ENCODE measurements at regions not wholly inside any gene's neighbourhood (a gene's known extent, or its start where the extent isn't known, plus 50 kb on each side); places are given as distances from the start of the nearest gene placed in this dataset.

GRCh38 chr5:125722550-125722949 is 700.7 kb upstream of the GRAMD2B start:
- no peaks in the 10 kb centered on the region for H3K9me3 Mint-ChIP-seq
- WGBS, 2 experiments (ENCODE audit: insufficient coverage in 1 of 2, insufficient read length in 1 of 2), result no CpG with 5 or more reads among the region's 1 CpG
- no peaks in the 10 kb centered on the region for H3K36me3 ChIP-seq (ENCODE audit: control insufficient read depth, insufficient read depth, low read length)
- no peak overlapping the region for H3K27ac ChIP-seq (ENCODE audit: low read depth, low read length)
- H3K27ac Mint-ChIP-seq, result no peak overlapping the region
- H3K4me3 ChIP-seq (ENCODE audit: low read length), result no peak overlapping the region
- no peaks in the 10 kb centered on the region for H3K9me3 ChIP-seq (ENCODE audit: control insufficient read depth, low read length)
- H3K4me1 Mint-ChIP-seq, result no peaks in the 10 kb centered on the region
- no peaks in the 10 kb centered on the region for H3K27me3 ChIP-seq (ENCODE audit: control insufficient read depth, insufficient read depth, low read length, poor library complexity, severe bottlenecking)
- DNase-seq, result no peak
- TF ChIP-seq, protein P1, sequence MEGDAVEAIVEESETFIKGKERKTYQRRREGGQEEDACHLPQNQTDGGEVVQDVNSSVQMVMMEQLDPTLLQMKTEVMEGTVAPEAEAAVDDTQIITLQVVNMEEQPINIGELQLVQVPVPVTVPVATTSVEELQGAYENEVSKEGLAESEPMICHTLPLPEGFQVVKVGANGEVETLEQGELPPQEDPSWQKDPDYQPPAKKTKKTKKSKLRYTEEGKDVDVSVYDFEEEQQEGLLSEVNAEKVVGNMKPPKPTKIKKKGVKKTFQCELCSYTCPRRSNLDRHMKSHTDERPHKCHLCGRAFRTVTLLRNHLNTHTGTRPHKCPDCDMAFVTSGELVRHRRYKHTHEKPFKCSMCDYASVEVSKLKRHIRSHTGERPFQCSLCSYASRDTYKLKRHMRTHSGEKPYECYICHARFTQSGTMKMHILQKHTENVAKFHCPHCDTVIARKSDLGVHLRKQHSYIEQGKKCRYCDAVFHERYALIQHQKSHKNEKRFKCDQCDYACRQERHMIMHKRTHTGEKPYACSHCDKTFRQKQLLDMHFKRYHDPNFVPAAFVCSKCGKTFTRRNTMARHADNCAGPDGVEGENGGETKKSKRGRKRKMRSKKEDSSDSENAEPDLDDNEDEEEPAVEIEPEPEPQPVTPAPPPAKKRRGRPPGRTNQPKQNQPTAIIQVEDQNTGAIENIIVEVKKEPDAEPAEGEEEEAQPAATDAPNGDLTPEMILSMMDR (conservative IDR thresholded peaks at IDR 0.05), result no peak
- H3K9ac ChIP-seq (ENCODE audit: extremely low read depth, low read length, poor library complexity, severe bottlenecking), result no peak overlapping the region
- H3K4me1 ChIP-seq (ENCODE audit: control insufficient read depth, insufficient read depth, low read length), result no peaks in the 10 kb centered on the region
- no peaks in the 10 kb centered on the region for H3K27me3 Mint-ChIP-seq (ENCODE audit: insufficient read depth)
- no peaks in the 10 kb centered on the region for H3K36me3 Mint-ChIP-seq (ENCODE audit: low read depth)
- H3K4me3 Mint-ChIP-seq, result no peak overlapping the region

GRCh38 chr5:125725691-125726090 is 697.5 kb upstream of the GRAMD2B start:
- Histone ChIP-seq H3K27ac (ENCODE audit: low read depth, low read length) (no peak overlapping the region), H3K9me3 (ENCODE audit: control insufficient read depth, low read length) (no peaks in the 10 kb centered on the region), H3K36me3 (ENCODE audit: control insufficient read depth, insufficient read depth, low read length) (no peaks in the 10 kb centered on the region), H3K4me3 (ENCODE audit: low read length) (no peak overlapping the region), H3K27me3 (ENCODE audit: control insufficient read depth, insufficient read depth, low read length, poor library complexity, severe bottlenecking) (no peaks in the 10 kb centered on the region), H3K9ac (ENCODE audit: extremely low read depth, low read length, poor library complexity, severe bottlenecking) (no peak overlapping the region), H3K4me1 (ENCODE audit: control insufficient read depth, insufficient read depth, low read length) (no peaks in the 10 kb centered on the region)
- H3K36me3 Mint-ChIP-seq (ENCODE audit: low read depth), result no peaks in the 10 kb centered on the region
- H3K4me3 Mint-ChIP-seq, result no peak overlapping the region
- 50 to 60% methylated on average over 2 to 3 of the region's 4 CpGs for WGBS, 2 experiments (ENCODE audit: insufficient coverage in 1 of 2, insufficient read length in 1 of 2)
- no peak for DNase-seq
- TF ChIP-seq, protein P1 (conservative IDR thresholded peaks at IDR 0.05), result no peak
- H3K27me3 Mint-ChIP-seq (ENCODE audit: insufficient read depth), result no peaks in the 10 kb centered on the region
- peaks cover 4% of the 10 kb centered on the region for H3K9me3 Mint-ChIP-seq
- H3K27ac Mint-ChIP-seq, result no peak overlapping the region
- H3K4me1 Mint-ChIP-seq, result no peaks in the 10 kb centered on the region

DNA sequence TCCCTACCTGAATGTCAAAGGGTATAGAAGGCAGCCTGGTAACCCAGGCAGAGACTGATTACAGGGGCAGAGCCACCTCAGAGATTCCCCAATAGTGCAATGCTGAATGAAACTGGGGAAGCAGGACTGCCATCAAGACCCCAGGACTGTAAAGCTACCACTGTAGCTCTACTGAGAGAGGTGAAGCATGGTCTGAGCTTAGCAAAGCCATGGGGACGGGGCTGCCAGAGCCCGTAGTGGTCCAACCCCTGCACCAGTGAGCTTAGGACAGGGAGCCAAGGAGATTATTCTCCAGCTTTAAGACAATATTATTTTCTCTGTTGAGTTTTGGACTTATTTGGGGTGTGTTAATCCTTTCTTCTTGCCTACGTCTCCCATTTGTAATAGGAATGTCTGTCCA is 679.3 kb upstream of the GRAMD2B start:
- Mint-ChIP-seq H3K4me3 (no peak overlapping the region), H3K36me3 (ENCODE audit: low read depth) (peaks cover 1% of the 10 kb centered on the region), H3K4me1 (no peaks in the 10 kb centered on the region), H3K27ac (no peak overlapping the region), H3K27me3 (ENCODE audit: insufficient read depth) (no peaks in the 10 kb centered on the region), H3K9me3 (peaks cover 27% of the 10 kb centered on the region)
- no peak for DNase-seq
- WGBS, 2 experiments (ENCODE audit: insufficient coverage in 1 of 2, insufficient read length in 1 of 2), result 91 to 92% methylated on average over 3 of the region's 3 CpGs
- Histone ChIP-seq H3K36me3 (ENCODE audit: control insufficient read depth, insufficient read depth, low read length) (no peaks in the 10 kb centered on the region), H3K4me3 (ENCODE audit: low read length) (no peak overlapping the region), H3K27ac (ENCODE audit: low read depth, low read length) (no peak overlapping the region), H3K27me3 (ENCODE audit: control insufficient read depth, insufficient read depth, low read length, poor library complexity, severe bottlenecking) (no peaks in the 10 kb centered on the region), H3K4me1 (ENCODE audit: control insufficient read depth, insufficient read depth, low read length) (no peaks in the 10 kb centered on the region), H3K9ac (ENCODE audit: extremely low read depth, low read length, poor library complexity, severe bottlenecking) (no peak overlapping the region), H3K9me3 (ENCODE audit: control insufficient read depth, low read length) (peaks cover 5% of the 10 kb centered on the region)
- TF ChIP-seq, protein P1 (conservative IDR thresholded peaks at IDR 0.05), result no peak
